Neural cell (in vitro differentiated cells): ENCODE measurements at regions not wholly inside any gene's neighbourhood (a gene's known extent, or its start where the extent isn't known, plus 50 kb on each side); places are given as distances from the start of the nearest gene placed in this dataset.

ENCODE experiments used
- CTCF ChIP-seq: fragments of 450-650 bp; IDR thresholded peaks from 2 replicates; pipeline ENCODE4 v1.5.1; 2014; ENCODE audit warnings: antibody characterized with exemption, mild to moderate bottlenecking, moderate library complexity; ENCODE audit not compliant: poor library complexity, severe bottlenecking
- EP300 ChIP-seq: fragments of 450-650 bp; conservative IDR thresholded peaks from 2 replicates; pipeline ENCODE4 v1.6.1; 2014; ENCODE audit warnings: antibody characterized with exemption, mild to moderate bottlenecking, moderate library complexity; ENCODE audit not compliant: poor library complexity, severe bottlenecking
- EZH2 ChIP-seq: fragments of 200-600, 300-800 bp; shearing (Covaris generic), sonication (generic); IDR thresholded peaks from 2 replicates; pipeline ENCODE4 v1.6.1; 2014; ENCODE audit warnings: antibody characterized with exemption, low read length, borderline replicate concordance, mild to moderate bottlenecking; ENCODE audit not compliant: insufficient read depth, poor library complexity, severe bottlenecking
- POLR2AphosphoS5 ChIP-seq: IDR thresholded peaks from 2 replicates; pipeline ENCODE4 v1.6.1; 2012
- RAD21 ChIP-seq: fragments of 450-650 bp; conservative IDR thresholded peaks from 2 replicates; pipeline ENCODE4 v1.6.1; 2014; ENCODE audit warnings: antibody characterized with exemption, mild to moderate bottlenecking, moderate library complexity

- no peak for TF ChIP-seq CTCF
- no peak for TF ChIP-seq EP300
- TF ChIP-seq EZH2 = no peak
- no peak for TF ChIP-seq POLR2AphosphoS5
- TF ChIP-seq RAD21 = no peak
Measured at GRCh38 chr2:195472501-195473234, 184.4 kb upstream of the SLC39A10 start.
